M059J (cell line): ENCODE measurements at regions not wholly inside any gene's neighbourhood (a gene's known extent, or its start where the extent isn't known, plus 50 kb on each side); places are given as distances from the start of the nearest gene placed in this dataset.

ENCODE experiments used
- DNase-seq: peaks from one replicate; pipeline ENCODE4 v3.0.0-alpha.2; 2012; ENCODE audit warnings: low read depth

GRCh38 chr10:44853148-44853734 is 57.9 kb upstream of the TMEM72 start:
- peak; percentile 81 for DNase-seq

GRCh38 chr10:44853796-44854195 is 57.3 kb upstream of the TMEM72 start:
- no peak for DNase-seq

GRCh38 chr10:44854693-44855350 is 56.3 kb upstream of the TMEM72 start:
- no peak for DNase-seq

- no peak for DNase-seq
These were observed 54.4 kb upstream of the TMEM72 start for GRCh38 chr10:44856696-44857095.

GRCh38 chr10:44857363-44858016 is 53.6 kb upstream of the TMEM72 start:
- peak; percentile 98 for DNase-seq

GRCh38 chr10:44858017-44858371 is 53.1 kb upstream of the TMEM72 start:
- no peak for DNase-seq

GRCh38 chr10:44858988-44859387 is 52.1 kb upstream of the TMEM72 start:
- no peak for DNase-seq

- no peak for DNase-seq
These were observed 51.4 kb upstream of the TMEM72 start for GRCh38 chr10:44859546-44860285.

- peak; percentile 98 for DNase-seq
These were observed 50.1 kb upstream of the TMEM72 start for GRCh38 chr10:44860811-44861736.
